Fibroblast of villous mesenchyme (primary cell): ENCODE measurements at regions not wholly inside any gene's neighbourhood (a gene's known extent, or its start where the extent isn't known, plus 50 kb on each side); places are given as distances from the start of the nearest gene placed in this dataset.

Experiments
- DNase-seq: peaks from one replicate; pipeline ENCODE4 v3.0.0-alpha.2; 2010; ENCODE audit warnings: low read depth
- H3K4me3 ChIP-seq: 2 replicates; pipeline ENCODE4 v1.5.1; 2011; ENCODE audit warnings: low read depth, mild to moderate bottlenecking, low read length
- CTCF ChIP-seq: IDR thresholded peaks from 2 replicates; pipeline ENCODE4 v1.5.1; 2012; ENCODE audit warnings: low read depth, mild to moderate bottlenecking, low read length; ENCODE audit not compliant: insufficient read depth

- no peak for DNase-seq
- no peak overlapping the region for H3K4me3 ChIP-seq
- no peak for TF ChIP-seq CTCF
Observed at GRCh38 chr16:48487287-48487686, 102.1 kb upstream of the SIAH1 start.

- TF ChIP-seq CTCF = no peak
- no peak for DNase-seq
- no peak overlapping the region for H3K4me3 ChIP-seq
Observed at GRCh38 chr16:48481772-48482171, 96.6 kb upstream of the SIAH1 start.

GRCh38 chr16:48481211-48481610 is 96.0 kb upstream of the SIAH1 start:
- H3K4me3 ChIP-seq = no peak overlapping the region
- no peak for TF ChIP-seq CTCF
- no peak for DNase-seq

- peak; percentile 91 for DNase-seq
- H3K4me3 ChIP-seq = no peak overlapping the region
- TF ChIP-seq CTCF = no peak
Observed at GRCh38 chr16:48479955-48480354, 94.7 kb upstream of the SIAH1 start.

- no peak for DNase-seq
- no peak overlapping the region for H3K4me3 ChIP-seq
- TF ChIP-seq CTCF = no peak
Observed at GRCh38 chr16:48479329-48479728, 94.1 kb upstream of the SIAH1 start.

GRCh38 chr16:48478393-48478792 is 93.2 kb upstream of the SIAH1 start:
- no peak for TF ChIP-seq CTCF
- no peak overlapping the region for H3K4me3 ChIP-seq
- DNase-seq = peak; percentile 58

- no peak for DNase-seq
- H3K4me3 ChIP-seq = no peak overlapping the region
- no peak for TF ChIP-seq CTCF
Observed at GRCh38 chr16:48471435-48471834, 86.2 kb upstream of the SIAH1 start.
